Astrocyte (in vitro differentiated cells and primary cell): ENCODE measurements at regions not wholly inside any gene's neighbourhood (a gene's known extent, or its start where the extent isn't known, plus 50 kb on each side); places are given as distances from the start of the nearest gene placed in this dataset.

Experiments
- DNase-seq: peaks from one replicate; pipeline ENCODE4 v3.0.0-alpha.2; 2010; ENCODE audit warnings: low read depth
- FAIRE-seq: peaks from 2 replicates; lab custom pipeline; 2011; peaks lifted over from hg19 to GRCh38; lab: Jason Lieb, UNC
- H2AFZ ChIP-seq: 2 replicates; pipeline ENCODE4 v1.6.0; 2012; ENCODE audit warnings: low read depth, low read length, inconsistent platforms
- H3K27ac ChIP-seq: 2 replicates; pipeline ENCODE4 v1.5.1; 2011; ENCODE audit warnings: low read depth, low read length, inconsistent platforms
- H3K27me3 ChIP-seq: 2 replicates; pipeline ENCODE4 v1.6.0; 2011; ENCODE audit warnings: low read length, inconsistent platforms; ENCODE audit not compliant: insufficient read depth
- H3K36me3 ChIP-seq: 2 replicates; pipeline ENCODE4 v1.5.1; 2011; ENCODE audit warnings: low read length, inconsistent platforms; ENCODE audit not compliant: insufficient read depth
- H3K4me1 ChIP-seq: 2 replicates; pipeline ENCODE4 v1.5.1; 2011; ENCODE audit warnings: low read length, inconsistent platforms; ENCODE audit not compliant: insufficient read depth
- H3K4me2 ChIP-seq: 2 replicates; pipeline ENCODE4 v1.6.0; 2012; ENCODE audit warnings: low read length, inconsistent platforms
- H3K4me3 ChIP-seq: 2 replicates; pipeline ENCODE4 v1.5.1; 2011; ENCODE audit warnings: low read depth, mild to moderate bottlenecking, low read length, inconsistent platforms; ENCODE audit not compliant: insufficient read depth
- H3K79me2 ChIP-seq: 2 replicates; pipeline ENCODE4 v1.6.0; 2012; ENCODE audit warnings: mild to moderate bottlenecking, low read length, inconsistent platforms; ENCODE audit not compliant: insufficient read depth
- H3K9ac ChIP-seq: 2 replicates; pipeline ENCODE4 v1.6.0; 2012; ENCODE audit warnings: mild to moderate bottlenecking, low read length, inconsistent platforms
- H3K9me3 ChIP-seq: 2 replicates; pipeline ENCODE4 v1.5.1; 2012; ENCODE audit warnings: low read depth, mild to moderate bottlenecking, low read length, inconsistent platforms; ENCODE audit not compliant: insufficient read depth
- H4K20me1 ChIP-seq: 2 replicates; pipeline ENCODE4 v1.6.0; 2012; ENCODE audit warnings: low read length, inconsistent platforms; ENCODE audit not compliant: insufficient read depth
- H3K27ac Mint-ChIP-seq: one replicate; pipeline ENCODE4 v1.8.0; 2021; ENCODE audit warnings: mild to moderate bottlenecking, mixed read lengths; ENCODE audit not compliant: unreplicated experiment
- H3K27me3 Mint-ChIP-seq: one replicate; pipeline ENCODE4 v1.8.0; 2021; ENCODE audit warnings: low read depth, mixed read lengths; ENCODE audit not compliant: unreplicated experiment
- H3K36me3 Mint-ChIP-seq: one replicate; pipeline ENCODE4 v1.8.0; 2021; ENCODE audit warnings: low read depth, mixed read lengths; ENCODE audit not compliant: unreplicated experiment
- H3K4me1 Mint-ChIP-seq: one replicate; pipeline ENCODE4 v1.8.0; 2021; ENCODE audit warnings: low read depth, mixed read lengths; ENCODE audit not compliant: unreplicated experiment
- H3K4me3 Mint-ChIP-seq: one replicate; pipeline ENCODE4 v1.8.0; 2021; ENCODE audit warnings: mild to moderate bottlenecking, moderate library complexity, mixed read lengths; ENCODE audit not compliant: unreplicated experiment
- H3K9me3 Mint-ChIP-seq: one replicate; pipeline ENCODE4 v1.8.0; 2021; ENCODE audit warnings: mild to moderate bottlenecking, mixed read lengths; ENCODE audit not compliant: unreplicated experiment
- EZH2 ChIP-seq: IDR thresholded peaks from 2 replicates; pipeline ENCODE4 v1.6.1; 2012; ENCODE audit warnings: mild to moderate bottlenecking, low read length, inconsistent platforms; ENCODE audit not compliant: insufficient read depth
- TF ChIP-seq, protein P1 (sequence below): IDR thresholded peaks from 2 replicates; pipeline ENCODE4 v1.5.1; 2011; ENCODE audit warnings: low read depth, mild to moderate bottlenecking, inconsistent platforms, low read length, moderate library complexity; ENCODE audit not compliant: insufficient read depth

DNA sequence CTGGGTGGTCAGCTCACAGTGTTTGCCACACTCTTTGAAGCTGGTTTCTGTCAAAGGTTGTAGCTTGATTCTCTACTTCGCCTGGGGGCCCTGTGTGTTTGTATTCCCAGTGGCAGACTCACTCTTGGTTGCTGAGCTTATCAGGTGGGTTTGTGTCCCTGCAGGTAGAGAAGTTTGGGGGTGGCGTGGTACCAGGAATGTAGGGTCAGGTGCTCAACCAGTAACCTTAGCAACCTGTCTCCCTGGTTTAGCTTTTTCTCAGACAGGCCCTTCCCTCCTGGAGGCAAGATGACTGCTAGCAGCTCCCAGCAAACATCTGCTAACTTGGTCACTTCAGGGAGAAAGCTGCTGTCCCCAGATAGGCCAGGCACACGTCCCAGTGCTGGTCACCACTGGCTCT lies 352.2 kb downstream of the AACS start:
- no peak for TF ChIP-seq EZH2
- TF ChIP-seq, protein P1, sequence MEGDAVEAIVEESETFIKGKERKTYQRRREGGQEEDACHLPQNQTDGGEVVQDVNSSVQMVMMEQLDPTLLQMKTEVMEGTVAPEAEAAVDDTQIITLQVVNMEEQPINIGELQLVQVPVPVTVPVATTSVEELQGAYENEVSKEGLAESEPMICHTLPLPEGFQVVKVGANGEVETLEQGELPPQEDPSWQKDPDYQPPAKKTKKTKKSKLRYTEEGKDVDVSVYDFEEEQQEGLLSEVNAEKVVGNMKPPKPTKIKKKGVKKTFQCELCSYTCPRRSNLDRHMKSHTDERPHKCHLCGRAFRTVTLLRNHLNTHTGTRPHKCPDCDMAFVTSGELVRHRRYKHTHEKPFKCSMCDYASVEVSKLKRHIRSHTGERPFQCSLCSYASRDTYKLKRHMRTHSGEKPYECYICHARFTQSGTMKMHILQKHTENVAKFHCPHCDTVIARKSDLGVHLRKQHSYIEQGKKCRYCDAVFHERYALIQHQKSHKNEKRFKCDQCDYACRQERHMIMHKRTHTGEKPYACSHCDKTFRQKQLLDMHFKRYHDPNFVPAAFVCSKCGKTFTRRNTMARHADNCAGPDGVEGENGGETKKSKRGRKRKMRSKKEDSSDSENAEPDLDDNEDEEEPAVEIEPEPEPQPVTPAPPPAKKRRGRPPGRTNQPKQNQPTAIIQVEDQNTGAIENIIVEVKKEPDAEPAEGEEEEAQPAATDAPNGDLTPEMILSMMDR, result no peak

DNA sequence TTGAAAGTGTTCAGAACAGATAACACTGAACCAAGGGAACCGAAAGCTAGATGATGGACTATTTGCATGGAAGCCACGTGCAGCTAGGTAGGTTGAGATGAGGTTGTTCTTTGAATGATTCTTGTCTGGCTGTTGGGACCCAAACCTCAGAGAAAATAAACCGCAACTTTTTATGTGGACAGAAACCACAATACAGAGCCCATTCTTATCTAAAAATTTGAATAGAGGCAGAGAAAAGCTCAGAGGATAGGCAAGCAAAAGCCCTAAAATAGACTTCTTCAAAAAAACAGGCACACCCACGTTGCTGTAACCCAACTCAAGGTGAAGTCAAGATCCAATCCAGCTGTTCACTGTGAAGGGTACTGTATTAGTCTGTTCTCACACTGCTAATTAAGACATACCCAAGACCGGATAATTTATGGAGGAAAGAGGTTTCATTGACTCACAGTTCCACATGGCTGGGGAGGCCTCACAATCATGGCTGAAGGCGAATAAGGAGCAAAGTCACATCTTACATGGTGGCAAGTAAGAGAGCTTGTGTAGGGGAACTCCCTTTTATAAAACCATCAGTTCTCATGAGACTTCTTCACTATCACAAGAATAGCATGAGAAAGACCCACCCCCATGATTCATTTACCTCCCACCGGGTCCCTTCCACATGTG lies 353.8 kb downstream of the AACS start:
- Histone ChIP-seq H3K9ac (no peak overlapping the region), H3K4me1 (no peaks in the 10 kb centered on the region), H3K36me3 (no peaks in the 10 kb centered on the region), H3K79me2 (no peaks in the 10 kb centered on the region), H3K9me3 (no peaks in the 10 kb centered on the region), H4K20me1 (no peaks in the 10 kb centered on the region), H3K4me3 (no peak overlapping the region), H3K27ac (no peak overlapping the region), H2AFZ (no peak overlapping the region), H3K4me2 (no peak overlapping the region), H3K27me3 (no peaks in the 10 kb centered on the region)
- Mint-ChIP-seq H3K9me3 (peaks cover 14% of the 10 kb centered on the region), H3K36me3 (no peaks in the 10 kb centered on the region), H3K4me1 (no peaks in the 10 kb centered on the region), H3K4me3 (no peak overlapping the region), H3K27me3 (peaks cover 3% of the 10 kb centered on the region), H3K27ac (no peak overlapping the region)
- no peak for TF ChIP-seq EZH2
- TF ChIP-seq, protein P1, result no peak
- DNase-seq (no peak), FAIRE-seq (no peak)

More for the DNA sequence above, 352.2 kb downstream of the AACS start:
- no peaks in the 10 kb centered on the region for H3K36me3 Mint-ChIP-seq
- H3K79me2 ChIP-seq, result no peaks in the 10 kb centered on the region
- H3K9me3 ChIP-seq, result no peaks in the 10 kb centered on the region
- no peak overlapping the region for H3K27ac ChIP-seq
- H3K9me3 Mint-ChIP-seq, result peaks cover 14% of the 10 kb centered on the region
- H3K27me3 ChIP-seq, result no peaks in the 10 kb centered on the region
- no peak overlapping the region for H3K9ac ChIP-seq
- no peaks in the 10 kb centered on the region for H3K4me1 ChIP-seq
- H3K4me2 ChIP-seq, result no peak overlapping the region
- no peak overlapping the region for H3K4me3 Mint-ChIP-seq
- peaks cover 3% of the 10 kb centered on the region for H3K27me3 Mint-ChIP-seq
- no peak overlapping the region for H3K4me3 ChIP-seq
- no peaks in the 10 kb centered on the region for H3K36me3 ChIP-seq
- DNase-seq (no peak), FAIRE-seq (no peak)
- no peaks in the 10 kb centered on the region for H4K20me1 ChIP-seq
- no peak overlapping the region for H3K27ac Mint-ChIP-seq
- no peak overlapping the region for H2AFZ ChIP-seq
- H3K4me1 Mint-ChIP-seq, result no peaks in the 10 kb centered on the region

DNA sequence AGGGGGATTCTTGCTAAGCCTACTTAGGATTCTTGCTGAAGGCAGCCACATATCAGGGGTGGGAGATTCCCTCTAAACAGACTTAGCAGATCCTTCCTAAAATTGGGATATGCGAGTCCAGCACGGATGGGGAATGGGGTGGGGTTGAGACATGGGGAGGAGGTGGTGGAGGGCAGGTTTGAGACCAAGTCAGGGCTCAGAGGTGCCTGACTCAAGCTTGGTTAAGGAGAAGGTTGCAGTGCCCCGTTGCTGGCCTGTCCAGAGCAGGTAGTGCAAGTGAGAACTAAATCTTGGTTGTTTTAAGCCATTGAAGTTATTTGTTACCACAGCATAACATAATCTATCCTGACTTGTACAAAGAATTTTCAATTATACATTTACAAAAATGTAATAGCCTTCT lies 359.7 kb downstream of the AACS start:
- no peak for TF ChIP-seq EZH2
- TF ChIP-seq, protein P1, result no peak
- Mint-ChIP-seq H3K9me3 (peaks cover 8% of the 10 kb centered on the region), H3K27ac (no peak overlapping the region), H3K4me1 (no peaks in the 10 kb centered on the region), H3K36me3 (no peaks in the 10 kb centered on the region), H3K4me3 (no peak overlapping the region), H3K27me3 (no peaks in the 10 kb centered on the region)
- Histone ChIP-seq H3K79me2 (no peaks in the 10 kb centered on the region), H3K27ac (no peak overlapping the region), H3K4me2 (no peak overlapping the region), H3K9me3 (no peaks in the 10 kb centered on the region), H2AFZ (no peak overlapping the region), H4K20me1 (no peaks in the 10 kb centered on the region), H3K36me3 (no peaks in the 10 kb centered on the region), H3K4me1 (no peaks in the 10 kb centered on the region), H3K27me3 (no peaks in the 10 kb centered on the region), H3K9ac (no peak overlapping the region), H3K4me3 (no peak overlapping the region)
- FAIRE-seq (no peak), DNase-seq (no peak)
